Panc1 (cell line): ENCODE measurements at regions not wholly inside any gene's neighbourhood (a gene's known extent, or its start where the extent isn't known, plus 50 kb on each side); places are given as distances from the start of the nearest gene placed in this dataset.

Experiments
- ATAC-seq: fragments of 200-7000 bp; cut with Tn5 transposase; 2 replicates; pipeline ENCODE4 v1.9.1; 2020; ENCODE audit warnings: mild to moderate bottlenecking, moderate library complexity
- BruUV-seq: library from RNA; stranded (reverse); fragments of 400-500 nt; replicated peaks from 2 replicates; lab custom pipeline; 2021; lab: Mats Ljungman, UMichigan
- CTCF ChIA-PET: fragments of 300-600 bp; sonication (Branson Sonifier 250); formaldehyde crosslinking; loops from one replicate; lab custom pipeline; 2022; ENCODE audit warnings: antibody characterized with exemption; lab: Charles Lee
- POLR2A ChIA-PET: fragments of 300-600 bp; sonication (Branson Sonifier 250); formaldehyde crosslinking; loops from one replicate; lab custom pipeline; 2022; ENCODE audit warnings: antibody characterized with exemption; lab: Charles Lee
- DNase-seq: peaks from one replicate; pipeline ENCODE4 v3.0.0-alpha.2; 2010; ENCODE audit warnings: low read depth, low spot score
- H3K27ac ChIP-seq: 2 replicates; pipeline ENCODE4 v1.5.1; 2011; ENCODE audit warnings: mild to moderate bottlenecking, low read length, inconsistent platforms
- H3K27me3 ChIP-seq: fragments of 200-500 bp; sonication (Bioruptor generic); 2 replicates; pipeline ENCODE4 v1.6.0; 2014; ENCODE audit warnings: low read length, inconsistent platforms; ENCODE audit not compliant: control insufficient read depth, insufficient read depth
- H3K36me3 ChIP-seq: fragments of 200-500 bp; sonication (Bioruptor generic); 2 replicates; pipeline ENCODE4 v1.5.1; 2014; ENCODE audit warnings: inconsistent platforms, mild to moderate bottlenecking, low read length, moderate library complexity; ENCODE audit not compliant: control insufficient read depth, insufficient read depth
- H3K4me1 ChIP-seq: 2 replicates; pipeline ENCODE4 v1.5.1; 2011; ENCODE audit warnings: inconsistent platforms, mild to moderate bottlenecking, low read length, moderate library complexity; ENCODE audit not compliant: control insufficient read depth, insufficient read depth
- H3K4me3 ChIP-seq, 2 experiments: 2 replicates each; pipeline ENCODE4 v1.5.1; 2011 to 2012; ENCODE audit warnings: low read depth in 2 of 2, low read length in 2 of 2, mild to moderate bottlenecking in 2 of 2, inconsistent platforms in 1 of 2, moderate library complexity in 1 of 2
- H3K9me3 ChIP-seq: fragments of 200-500 bp; sonication (Bioruptor generic); 2 replicates; pipeline ENCODE4 v1.5.1; 2014; ENCODE audit warnings: low read depth, mild to moderate bottlenecking, inconsistent platforms, low read length, moderate library complexity; ENCODE audit not compliant: control insufficient read depth, insufficient read depth
- CTCF ChIP-seq: fragments of 450-650 bp; IDR thresholded peaks from 2 replicates; pipeline ENCODE4 v1.5.1; 2017; ENCODE audit warnings: mild to moderate bottlenecking
- POLR2AphosphoS5 ChIP-seq: IDR thresholded peaks from 2 replicates; pipeline ENCODE4 v1.6.1; 2012; ENCODE audit warnings: mild to moderate bottlenecking, low read depth, low read length, moderate library complexity
- REST ChIP-seq, 2 experiments: IDR thresholded peaks; 2 replicates each; pipeline ENCODE4 v1.6.1; 2011 to 2012; ENCODE audit warnings: low read depth in 2 of 2, control low read depth in 1 of 2, low read length in 1 of 2, mild to moderate bottlenecking in 1 of 2, moderate library complexity in 1 of 2; ENCODE audit not compliant: insufficient read depth in 1 of 2
- SIN3A ChIP-seq: IDR thresholded peaks from 2 replicates; pipeline ENCODE4 v1.6.1; 2012; ENCODE audit warnings: low read depth, mild to moderate bottlenecking, low read length, moderate library complexity, borderline replicate concordance; ENCODE audit not compliant: insufficient read depth
- TCF7L2 ChIP-seq: IDR thresholded peaks from 2 replicates; pipeline ENCODE4 v1.6.1; 2011; ENCODE audit warnings: mild to moderate bottlenecking, low read depth, low read length, inconsistent platforms
- in situ Hi-C: cut with HindIII; loops from 2 replicates; pipeline ENCODE4 v1.10.0; 2016; ENCODE audit warnings: low sequenced_read_pairs, low pct_unique_long_range_greater_than_20kb
- intact Hi-C: fragments of 100-400 bp; cut with micrococcal nuclease; formaldehyde crosslinking; loops from one replicate; pipeline ENCODE4 v1.10.0; 2022; ENCODE audit not compliant: unreplicated experiment

GRCh38 chr2:210919128-210919527 is 362.7 kb downstream of the CPS1 start:
- POLR2A ChIA-PET, result no interaction called here
- no peak for ATAC-seq
- no peaks in the 10 kb centered on the region; the same call in 1 of the 2 replicates for H3K9me3 ChIP-seq
- in situ Hi-C loops, result no loop called here
- intact Hi-C loops, result no loop called here
- no TSS peak for BruUV-seq
- no peak for DNase-seq
- H3K27me3 ChIP-seq, result no peaks in the 10 kb centered on the region
- no peaks in the 10 kb centered on the region for H3K36me3 ChIP-seq
- H3K4me1 ChIP-seq, result no peaks in the 10 kb centered on the region
- CTCF ChIA-PET, result no interaction called here
- TF ChIP-seq POLR2AphosphoS5 (no peak), REST (IDR thresholded peaks at IDR 0.05; ENCODE audit: insufficient read depth in 1 of 2, low read depth in 2 of 2, low read length in 1 of 2) (no peak), TCF7L2 (no peak), SIN3A (no peak), CTCF (no peak)
- H3K27ac ChIP-seq, result no peak overlapping the region
- no peak overlapping the region for H3K4me3 ChIP-seq

GRCh38 chr2:210922419-210922818 is 366.0 kb downstream of the CPS1 start:
- DNase-seq (no peak), ATAC-seq (no peak)
- in situ Hi-C loops, result no loop called here
- ChIA-PET POLR2A (no interaction called here), CTCF (no interaction called here)
- Histone ChIP-seq H3K36me3 (no peaks in the 10 kb centered on the region), H3K4me3 (no peak overlapping the region), H3K27ac (no peak overlapping the region), H3K4me1 (no peaks in the 10 kb centered on the region), H3K27me3 (no peaks in the 10 kb centered on the region), H3K9me3 (no peaks in the 10 kb centered on the region)
- BruUV-seq, result no TSS peak
- no peak for TF ChIP-seq SIN3A
- no peak for TF ChIP-seq POLR2AphosphoS5
- TF ChIP-seq CTCF, result no peak
- no peak for TF ChIP-seq TCF7L2
- no peak for TF ChIP-seq REST (IDR thresholded peaks at IDR 0.05; ENCODE audit: insufficient read depth in 1 of 2, low read depth in 2 of 2, low read length in 1 of 2)
- intact Hi-C loops, result no loop called here
